ENCODE measurements at regions not wholly inside any gene's neighbourhood (a gene's known extent, or its start where the extent isn't known, plus 50 kb on each side); places are given as distances from the start of the nearest gene placed in this dataset.

GRCh38 chr1:199855580-199855979, 171.9 kb upstream of the NR5A2 start:
- no peak for DNase-seq (ENCODE audit: low read depth in 4 of 4, low spot score in 3 of 4)

DNA sequence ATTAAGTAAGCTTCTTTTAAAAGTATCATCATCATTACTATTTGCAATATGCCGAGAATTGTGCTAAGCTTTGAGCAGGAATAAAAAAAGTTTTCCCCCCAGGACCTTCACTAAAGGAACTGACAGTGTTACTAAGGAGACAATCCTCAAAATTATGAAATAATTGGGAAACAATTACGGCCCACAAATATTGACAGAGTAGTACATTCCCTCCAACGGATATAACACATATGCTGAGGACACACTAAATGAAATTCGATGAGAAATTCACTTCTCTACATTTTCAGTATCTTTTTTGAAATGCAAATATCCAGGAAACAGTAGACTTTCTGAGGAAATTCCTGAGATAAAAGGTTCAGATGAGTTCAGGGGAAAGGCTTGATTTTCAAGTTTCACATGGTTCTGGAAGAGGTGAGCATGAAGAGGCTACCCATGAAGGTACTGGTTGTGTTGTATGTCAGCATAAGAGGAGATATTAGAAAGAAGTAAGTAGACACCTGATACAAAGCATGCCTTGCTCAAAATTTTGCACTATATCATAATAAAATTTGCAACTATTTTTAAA, 171.2 kb upstream of the NR5A2 start:
- no peak for DNase-seq (ENCODE audit: low read depth in 4 of 4, low spot score in 3 of 4)

DNA sequence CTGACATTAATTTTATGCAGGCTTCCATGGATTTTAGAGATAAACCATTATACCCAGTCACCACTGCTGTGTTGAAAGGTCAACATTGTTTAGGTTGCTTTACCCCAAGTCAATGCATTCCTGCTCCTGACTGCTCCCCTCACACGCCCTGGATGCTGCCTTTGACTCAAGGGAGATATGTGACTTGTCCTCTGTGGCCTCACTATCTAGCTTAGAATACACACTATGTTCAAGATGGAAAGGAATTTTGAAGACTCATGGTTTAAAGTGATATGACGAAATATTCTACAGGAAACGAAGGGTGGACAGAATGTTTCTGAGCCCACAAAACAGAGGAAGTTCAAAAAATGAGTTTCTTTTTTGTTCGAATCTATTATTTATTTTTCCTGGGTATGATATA, 170.4 kb upstream of the NR5A2 start:
- no peak for DNase-seq (ENCODE audit: low read depth in 4 of 4, low spot score in 3 of 4)

DNA sequence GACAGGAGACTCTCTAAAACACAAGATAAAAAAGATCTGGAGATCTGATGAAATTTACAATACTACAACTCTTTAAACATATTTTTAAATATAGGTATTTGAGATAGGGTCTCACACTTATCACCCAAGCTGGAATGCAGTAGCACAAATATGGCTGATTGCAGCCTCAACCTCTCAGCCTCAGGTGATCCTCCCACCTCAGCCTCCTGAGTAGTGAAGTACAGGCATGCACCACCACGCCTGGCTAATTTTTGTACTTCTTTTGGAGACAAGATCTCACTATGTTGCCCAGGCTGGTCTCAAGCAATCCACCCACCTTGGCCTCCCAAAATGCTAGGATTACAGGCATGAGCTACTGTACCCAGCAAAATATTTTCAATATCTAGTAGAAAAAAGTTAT, 170.0 kb upstream of the NR5A2 start:
- no peak for DNase-seq (ENCODE audit: low read depth in 4 of 4, low spot score in 3 of 4)

GRCh38 chr1:199858171-199858570, 169.3 kb upstream of the NR5A2 start:
- no peak for DNase-seq (ENCODE audit: low read depth in 4 of 4, low spot score in 3 of 4)

DNA sequence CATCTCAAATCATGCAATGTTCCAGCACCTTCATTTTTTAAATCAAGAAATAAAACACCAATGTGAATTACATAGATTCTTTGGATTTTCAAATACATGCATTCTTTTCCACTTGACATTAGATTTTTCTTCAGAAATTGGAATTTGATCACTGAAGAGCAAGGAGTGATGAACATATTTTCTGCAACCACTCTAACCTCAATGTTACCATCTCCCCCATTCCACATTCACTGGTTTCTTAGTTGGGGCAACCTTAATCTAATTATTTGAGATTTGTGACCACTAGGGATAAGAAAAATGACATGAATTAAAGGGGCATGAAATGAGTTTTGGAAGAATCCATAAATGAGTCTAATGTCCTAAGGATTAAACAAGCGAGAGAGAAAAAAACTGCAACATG, 168.7 kb upstream of the NR5A2 start:
- no peak for DNase-seq (ENCODE audit: low read depth in 4 of 4, low spot score in 3 of 4)

GRCh38 chr1:199859491-199859933, 168.0 kb upstream of the NR5A2 start:
- DNase-seq (ENCODE audit: low read depth in 4 of 4, low spot score in 3 of 4), result no peak

DNA sequence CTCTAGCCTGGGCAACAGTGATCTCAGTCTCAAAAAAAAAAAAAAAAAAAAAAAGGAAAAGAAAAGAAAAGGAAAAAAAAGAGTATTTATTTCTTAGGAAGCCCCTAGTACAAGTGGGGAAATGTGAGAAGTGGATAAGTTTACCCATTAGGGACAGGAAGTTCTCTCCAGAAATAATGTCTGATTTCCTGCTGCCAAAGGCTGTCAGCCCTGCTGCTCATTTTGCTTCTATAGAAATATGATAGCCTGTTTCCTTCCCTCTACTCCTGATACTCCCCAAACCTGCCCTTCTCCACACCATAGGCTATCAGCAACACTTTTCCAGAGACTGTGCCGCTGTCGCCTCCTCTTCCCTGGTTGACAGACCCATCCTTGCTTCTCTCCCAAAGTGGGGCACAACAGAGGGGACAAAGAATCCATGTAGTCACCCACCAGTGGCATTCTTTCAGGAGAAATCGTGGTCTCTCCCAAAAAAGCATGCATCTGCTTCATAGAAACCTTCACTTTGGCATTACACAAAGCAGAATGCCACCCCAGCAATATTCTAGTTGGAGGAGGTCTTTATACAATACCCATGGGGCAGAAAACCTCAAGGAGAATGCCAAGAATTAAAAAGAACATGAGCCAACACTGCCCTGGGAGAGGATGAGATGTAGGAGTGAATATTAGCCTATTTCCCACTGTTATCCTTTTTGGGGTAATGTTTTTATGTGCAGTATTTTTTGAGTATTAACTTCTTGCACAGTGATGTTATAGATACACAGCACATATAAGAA, 166.3 kb upstream of the NR5A2 start:
- DNase-seq (ENCODE audit: low read depth in 4 of 4, low spot score in 3 of 4), result no peak

- no peak for DNase-seq (ENCODE audit: low read depth in 4 of 4, low spot score in 3 of 4)
Observed at GRCh38 chr1:199862047-199862446, 165.5 kb upstream of the NR5A2 start.

DNA sequence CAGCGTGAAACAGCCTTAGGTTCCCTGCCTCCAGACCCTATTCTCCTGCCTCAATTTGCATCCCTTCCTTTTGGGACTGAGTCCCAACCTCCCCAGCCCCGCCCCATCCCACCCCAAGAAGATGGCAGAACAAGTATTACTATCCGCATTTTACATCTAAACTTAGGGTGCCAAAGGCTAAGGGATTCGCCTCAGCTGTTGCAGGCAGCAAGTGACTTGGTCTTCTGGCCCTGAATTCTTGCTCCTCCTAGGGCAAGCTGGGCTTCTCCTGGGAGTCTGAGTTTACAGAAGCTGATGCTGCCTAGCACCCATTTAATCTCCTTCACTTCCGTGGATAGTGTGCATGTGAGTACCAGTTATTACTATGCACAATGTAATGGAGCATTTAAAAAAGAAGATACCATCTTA, 161.3 kb upstream of the NR5A2 start:
- no peak for DNase-seq (ENCODE audit: low read depth in 4 of 4, low spot score in 3 of 4)

DNA sequence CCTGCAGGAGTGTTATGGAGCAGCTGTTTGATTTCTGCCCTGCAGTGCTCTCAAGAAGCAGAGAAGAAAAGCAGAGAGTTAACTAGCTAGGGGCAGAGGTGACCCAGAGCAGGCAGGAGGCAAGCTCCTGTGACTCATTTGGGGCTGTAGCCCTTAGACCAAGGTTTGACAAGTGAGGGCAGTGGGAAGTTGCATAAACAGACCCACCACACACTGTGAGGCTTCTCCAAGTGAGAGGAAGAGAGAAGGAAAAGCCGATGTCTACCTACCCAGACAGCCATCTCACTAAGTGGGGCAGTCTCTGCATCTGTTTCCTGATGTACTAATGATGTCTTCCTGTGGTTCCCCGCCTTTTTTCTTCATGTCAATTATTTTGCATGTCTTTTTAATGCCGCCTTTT, 159.9 kb upstream of the NR5A2 start:
- no peak for DNase-seq (ENCODE audit: low read depth in 4 of 4, low spot score in 3 of 4)

GRCh38 chr1:199868777-199869176, 158.7 kb upstream of the NR5A2 start:
- DNase-seq (ENCODE audit: low read depth in 4 of 4, low spot score in 3 of 4), result no peak

GRCh38 chr1:199875337-199875736, 152.2 kb upstream of the NR5A2 start:
- DNase-seq (ENCODE audit: low read depth in 4 of 4, low spot score in 3 of 4), result no peak

GRCh38 chr1:199875856-199876255, 151.7 kb upstream of the NR5A2 start:
- DNase-seq (ENCODE audit: low read depth in 4 of 4, low spot score in 3 of 4), result no peak

DNA sequence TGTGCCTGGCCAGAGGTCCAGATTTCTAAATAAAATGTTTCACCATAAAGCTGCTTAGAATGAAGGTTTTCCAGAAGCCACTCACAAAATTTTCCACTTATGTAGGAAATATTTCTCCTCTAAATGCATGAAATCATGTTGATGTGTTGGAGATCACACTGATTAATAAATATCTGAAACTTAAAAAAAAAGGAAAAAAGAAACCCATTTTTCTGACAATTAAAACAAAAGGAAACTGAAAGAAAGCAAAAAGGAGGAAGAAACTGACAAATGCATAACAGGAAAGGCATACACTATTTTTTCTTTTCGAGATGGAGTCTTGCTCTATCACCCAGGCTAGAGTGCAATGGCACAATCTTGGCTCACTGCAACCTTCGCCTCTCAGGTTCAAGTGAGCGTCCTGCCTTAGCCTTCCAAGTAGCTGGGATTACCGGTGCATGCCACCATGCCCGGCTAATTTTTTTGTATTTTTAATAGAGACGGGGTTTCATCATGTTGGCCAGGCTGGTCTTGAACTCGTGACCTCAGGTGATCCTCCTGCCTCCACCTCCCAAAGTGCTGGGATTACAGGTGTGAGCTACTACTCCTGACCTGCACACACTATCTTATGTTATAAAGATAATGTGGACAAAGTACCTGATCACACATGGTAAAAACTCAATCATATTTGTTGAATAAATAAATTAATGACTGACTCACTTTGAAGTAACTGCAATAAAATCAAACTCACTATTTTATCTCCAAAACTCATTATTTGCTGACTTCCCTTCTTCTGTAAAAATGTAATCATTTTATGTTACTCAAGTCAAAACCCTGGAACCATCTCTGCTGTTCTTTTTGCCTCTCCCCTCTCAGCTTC, 149.8 kb upstream of the NR5A2 start:
- no peak for DNase-seq (ENCODE audit: low read depth in 4 of 4, low spot score in 3 of 4)

GRCh38 chr1:199878823-199879222, 148.7 kb upstream of the NR5A2 start:
- no peak for DNase-seq (ENCODE audit: low read depth in 4 of 4, low spot score in 3 of 4)

- no peak for DNase-seq (ENCODE audit: low read depth in 4 of 4, low spot score in 3 of 4)
Observed at GRCh38 chr1:199898654-199899053, 128.9 kb upstream of the NR5A2 start.

DNA sequence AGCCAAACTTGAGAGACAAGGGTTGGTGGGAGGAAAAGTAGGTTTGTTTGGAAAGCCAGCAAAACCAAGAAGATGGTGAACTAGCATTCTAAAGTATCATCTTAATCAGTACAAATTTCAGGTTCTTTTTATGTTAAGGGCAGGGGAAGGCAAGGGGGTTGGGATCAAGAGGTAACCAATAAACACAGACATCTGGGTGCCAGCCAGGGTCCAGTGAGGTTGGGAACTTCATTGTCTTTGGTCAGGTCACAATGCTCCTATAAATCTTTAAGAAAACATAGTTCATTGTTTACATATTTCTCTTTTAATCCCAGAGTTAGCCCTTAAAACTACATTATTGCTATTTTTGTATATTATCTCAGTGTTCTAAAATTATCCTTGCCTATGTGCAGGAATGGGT, 126.2 kb upstream of the NR5A2 start:
- no peak for DNase-seq (ENCODE audit: low read depth in 4 of 4, low spot score in 3 of 4)

GRCh38 chr1:199907361-199907760, 120.1 kb upstream of the NR5A2 start:
- no peak for DNase-seq (ENCODE audit: low read depth in 4 of 4, low spot score in 3 of 4)

DNA sequence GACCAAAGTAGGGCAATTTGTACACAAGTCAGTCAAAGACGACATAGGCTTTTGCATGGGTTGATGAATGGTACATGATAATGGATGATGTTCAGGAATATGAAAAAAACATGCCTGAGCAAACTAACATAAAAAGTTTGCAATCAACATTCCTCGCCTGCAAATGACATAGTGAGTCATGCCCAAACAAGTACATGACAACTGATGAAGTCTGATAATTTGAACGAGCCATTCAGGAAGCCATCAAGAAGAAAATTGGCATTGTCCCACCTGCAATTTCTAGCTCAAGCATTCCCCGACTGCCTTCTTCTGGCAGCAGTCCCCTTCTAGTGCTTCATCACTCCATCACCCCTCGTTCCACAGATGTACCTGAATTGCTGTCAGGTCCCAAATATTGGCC, 118.4 kb upstream of the NR5A2 start:
- DNase-seq (ENCODE audit: low read depth in 4 of 4, low spot score in 3 of 4), result no peak

GRCh38 chr1:199913318-199913717, 114.2 kb upstream of the NR5A2 start:
- DNase-seq (ENCODE audit: low read depth in 4 of 4, low spot score in 3 of 4), result no peak

- DNase-seq (ENCODE audit: low read depth in 4 of 4, low spot score in 3 of 4), result no peak
Observed at GRCh38 chr1:199914546-199914945, 113.0 kb upstream of the NR5A2 start.

Measured in right renal pelvis (tissue), 4 donors.